CD4-positive, alpha-beta T cell treated with Interleukin-1 beta for 1 hour (primary cell): ENCODE measurements at regions not wholly inside any gene's neighbourhood (a gene's known extent, or its start where the extent isn't known, plus 50 kb on each side); places are given as distances from the start of the nearest gene placed in this dataset.

Experiments
- DNase-seq, 2 donors: peaks; one replicate each; pipeline ENCODE4 v3.0.0-alpha.2; 2020 to 2022

DNA sequence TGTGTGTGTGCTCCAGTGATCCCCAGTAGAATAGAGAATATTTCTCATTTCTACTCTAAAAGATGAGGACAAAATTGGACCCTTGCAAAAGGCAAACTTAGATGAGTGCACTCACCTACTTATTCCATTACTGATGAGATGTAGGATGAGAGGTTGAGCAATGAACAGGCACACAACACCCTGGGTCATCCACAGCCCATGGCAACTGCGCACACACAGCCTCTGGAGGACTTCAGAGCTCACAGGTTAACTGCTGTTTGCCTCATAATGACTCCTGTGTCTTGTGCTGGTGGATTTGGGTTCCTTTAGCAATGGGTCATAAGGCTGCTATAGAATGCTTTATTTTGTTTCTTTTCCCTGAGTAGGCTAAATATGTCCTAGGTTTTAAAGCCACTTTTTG is 103.6 kb upstream of the TNFAIP3 start:
- no peak for DNase-seq

- no peak for DNase-seq
Measured at GRCh38 chr6:137763886-137764285, 103.2 kb upstream of the TNFAIP3 start.

GRCh38 chr6:137764464-137764863 is 102.6 kb upstream of the TNFAIP3 start:
- DNase-seq = no peak

GRCh38 chr6:137765059-137765458 is 102.0 kb upstream of the TNFAIP3 start:
- no peak for DNase-seq

DNA sequence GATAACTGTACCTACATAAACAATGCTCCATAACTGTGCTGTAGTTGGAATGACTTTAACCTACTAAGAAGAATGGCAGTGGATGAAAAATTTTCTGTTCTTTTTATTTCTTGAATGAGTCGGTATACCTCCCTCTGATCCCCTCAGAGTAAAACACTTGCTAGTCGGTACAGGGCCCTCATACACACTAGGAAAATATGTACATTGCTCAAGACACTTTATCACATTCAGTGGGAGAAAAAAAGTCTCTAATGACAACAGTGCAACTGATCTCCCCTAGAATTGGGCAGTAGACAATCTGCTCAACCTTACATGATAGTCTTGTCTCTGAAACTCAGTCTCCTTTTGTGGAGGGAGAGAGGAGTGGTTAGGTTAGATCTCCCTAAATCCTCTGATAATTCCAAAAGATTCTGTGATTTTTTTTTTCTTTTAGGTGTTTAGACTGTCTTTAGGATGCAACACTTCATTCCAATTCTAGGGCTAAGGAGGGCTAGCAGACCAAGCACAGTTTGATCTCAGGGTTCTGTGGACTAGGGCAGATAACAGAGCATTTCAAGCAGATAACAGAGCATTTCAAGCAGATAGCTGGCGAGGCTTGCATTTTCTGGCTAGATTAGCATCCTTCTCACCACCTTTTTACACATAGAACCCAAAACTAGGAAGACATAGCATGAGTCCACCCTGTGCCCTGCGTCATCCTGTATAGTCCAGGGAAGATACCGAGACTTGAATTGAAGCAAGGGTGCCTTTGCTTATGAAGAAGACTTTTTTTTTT is 100.3 kb upstream of the TNFAIP3 start:
- DNase-seq = no peak

- no peak for DNase-seq
Measured at GRCh38 chr6:137767465-137767864, 99.6 kb upstream of the TNFAIP3 start.

DNA sequence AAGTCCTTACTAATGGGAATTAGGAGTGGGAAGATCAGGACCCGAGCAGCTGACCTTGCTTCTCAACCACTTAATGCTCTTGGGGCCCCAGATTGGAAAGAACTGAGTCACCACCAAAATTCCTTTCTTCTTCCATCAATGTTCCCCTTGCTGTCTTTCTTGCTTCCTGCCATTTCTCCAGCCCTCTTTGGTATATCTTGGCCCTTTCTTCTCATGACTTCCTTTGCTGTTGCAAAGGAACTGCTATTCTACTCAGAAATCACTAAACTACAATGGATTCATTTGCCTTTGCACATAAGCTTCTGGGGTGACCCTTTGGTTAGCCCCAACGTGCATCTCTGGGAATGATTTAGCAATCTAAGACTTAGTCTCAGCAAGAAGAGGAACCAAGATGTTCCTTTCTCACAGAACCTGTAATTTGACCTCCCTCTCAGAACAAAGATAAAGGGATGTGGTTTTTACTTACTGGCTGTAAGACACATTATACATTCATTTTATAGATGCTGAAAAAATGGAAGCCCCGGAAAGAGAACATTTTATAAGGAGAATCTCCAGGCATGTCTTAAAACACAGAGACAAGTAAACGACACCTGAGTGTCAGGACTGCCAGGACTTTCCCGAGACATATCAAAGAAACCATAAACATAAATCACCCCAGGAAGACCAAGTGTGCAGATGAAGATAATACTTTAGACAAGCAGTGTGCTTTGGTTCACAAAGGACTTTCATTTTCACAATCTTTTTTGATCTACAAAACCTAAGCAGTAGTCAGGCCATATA is 99.0 kb upstream of the TNFAIP3 start:
- DNase-seq = peak in 1 of 2 donors; percentile 32

DNA sequence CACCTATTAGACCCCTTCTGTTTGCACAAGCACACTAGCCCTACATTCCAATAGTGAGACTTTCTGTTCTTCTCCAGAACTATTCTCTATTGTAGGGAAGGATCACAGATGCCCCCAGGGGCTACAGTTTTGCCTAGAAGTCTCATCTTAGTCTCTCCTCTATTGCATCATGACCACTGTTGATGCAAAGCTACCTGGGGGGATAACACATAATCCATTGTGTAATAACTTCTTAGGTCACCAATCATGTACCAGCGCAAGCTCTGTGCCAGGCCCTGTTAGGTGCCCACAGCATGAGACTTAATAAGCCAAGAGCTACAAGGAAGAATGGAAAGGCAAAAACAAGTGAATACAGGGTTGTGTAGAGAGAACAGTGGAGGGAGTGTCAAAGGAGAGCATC is 98.1 kb upstream of the TNFAIP3 start:
- no peak for DNase-seq

DNA sequence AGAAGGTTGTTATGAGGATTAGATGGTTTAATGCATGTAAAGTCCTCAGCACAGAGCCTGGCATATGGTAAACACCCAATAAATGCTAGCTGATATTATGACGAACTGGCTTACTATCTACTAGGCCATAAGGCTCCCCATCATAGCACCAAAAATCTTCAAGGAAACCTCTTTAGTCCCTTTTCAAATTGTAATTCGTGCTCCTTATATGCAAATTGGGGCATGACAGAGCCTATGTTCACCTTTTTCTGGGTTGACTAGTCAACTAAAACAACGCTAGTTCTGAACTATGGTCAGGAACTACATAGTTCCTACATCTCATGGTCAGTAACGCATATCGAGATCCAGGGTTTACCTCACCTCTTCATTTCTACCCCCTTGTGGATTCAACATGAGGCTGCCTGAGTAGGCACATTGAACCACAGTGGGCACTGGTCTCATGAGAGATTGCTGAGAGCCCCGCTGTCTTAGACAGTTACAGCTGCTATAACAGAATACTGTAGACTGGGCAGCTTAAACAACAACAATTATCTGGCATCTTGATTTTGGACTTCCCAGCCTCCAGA is 97.2 kb upstream of the TNFAIP3 start:
- no peak for DNase-seq

GRCh38 chr6:137772541-137773250 is 94.4 kb upstream of the TNFAIP3 start:
- DNase-seq = peak in 1 of 2 donors; percentile 8

DNA sequence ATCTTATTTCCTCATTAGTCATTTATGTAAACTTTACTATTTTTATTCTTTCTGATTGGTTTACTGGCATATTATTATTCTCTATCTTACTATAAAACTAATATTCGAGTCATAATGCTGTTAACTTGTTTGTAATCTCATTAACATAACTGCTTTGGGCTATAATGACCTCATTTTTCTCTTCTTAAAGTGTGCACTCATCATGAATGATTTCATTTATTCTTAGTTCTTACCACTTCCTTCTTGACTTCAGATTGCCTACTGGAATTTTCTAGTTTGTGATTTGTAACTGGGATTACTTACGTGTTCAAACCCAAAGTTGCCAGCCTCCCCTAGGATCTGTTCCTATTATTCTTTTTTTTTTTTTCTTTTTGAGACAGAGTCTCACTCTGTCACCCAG is 91.8 kb upstream of the TNFAIP3 start:
- no peak for DNase-seq

- no peak for DNase-seq
Measured at GRCh38 chr6:137775720-137776119, 91.3 kb upstream of the TNFAIP3 start.

GRCh38 chr6:137776256-137776655 is 90.8 kb upstream of the TNFAIP3 start:
- DNase-seq = no peak

GRCh38 chr6:137776786-137777686 is 90.0 kb upstream of the TNFAIP3 start:
- no peak for DNase-seq

DNA sequence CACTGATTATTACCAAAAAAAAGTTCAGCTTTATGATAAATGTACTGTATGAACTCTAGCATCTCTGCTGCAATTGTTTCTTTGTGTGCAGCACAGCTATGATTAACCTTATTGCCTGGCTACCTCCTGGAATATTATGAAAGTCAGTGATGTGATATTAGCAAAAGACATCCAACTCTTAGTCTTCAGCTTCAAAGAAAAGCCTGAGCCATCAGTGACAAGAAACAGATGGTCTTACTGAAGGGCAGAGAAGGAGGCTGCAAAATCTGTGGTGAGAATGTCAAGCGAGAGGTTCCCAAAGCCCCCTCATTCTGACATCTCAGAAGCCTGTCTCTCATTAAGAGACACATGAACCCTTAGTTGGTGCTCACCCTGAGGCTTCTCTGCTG is 89.4 kb upstream of the TNFAIP3 start:
- DNase-seq = no peak

DNA sequence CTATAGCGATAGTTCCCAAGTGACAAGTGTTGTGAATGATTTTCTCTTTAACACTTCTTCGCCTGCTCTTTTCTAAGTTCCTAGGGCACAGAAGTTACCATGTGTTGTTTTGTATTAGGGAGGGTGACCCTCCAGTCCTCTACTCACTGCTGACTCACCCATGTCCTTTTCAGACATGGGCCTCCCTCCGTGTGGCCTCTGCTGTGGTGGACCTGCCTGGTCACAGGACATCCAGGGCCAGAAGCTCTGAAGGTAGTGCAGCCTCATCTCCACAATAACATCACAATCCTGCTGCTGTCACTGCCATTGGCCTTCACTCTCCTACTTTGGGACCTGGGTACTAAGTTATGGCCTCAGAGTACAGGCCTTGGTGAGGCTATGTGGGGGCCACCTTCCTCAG is 87.1 kb upstream of the TNFAIP3 start:
- DNase-seq = no peak

GRCh38 chr6:137780447-137781034 is 86.5 kb upstream of the TNFAIP3 start:
- DNase-seq = no peak

GRCh38 chr6:137781639-137782038 is 85.4 kb upstream of the TNFAIP3 start:
- DNase-seq = no peak

DNA sequence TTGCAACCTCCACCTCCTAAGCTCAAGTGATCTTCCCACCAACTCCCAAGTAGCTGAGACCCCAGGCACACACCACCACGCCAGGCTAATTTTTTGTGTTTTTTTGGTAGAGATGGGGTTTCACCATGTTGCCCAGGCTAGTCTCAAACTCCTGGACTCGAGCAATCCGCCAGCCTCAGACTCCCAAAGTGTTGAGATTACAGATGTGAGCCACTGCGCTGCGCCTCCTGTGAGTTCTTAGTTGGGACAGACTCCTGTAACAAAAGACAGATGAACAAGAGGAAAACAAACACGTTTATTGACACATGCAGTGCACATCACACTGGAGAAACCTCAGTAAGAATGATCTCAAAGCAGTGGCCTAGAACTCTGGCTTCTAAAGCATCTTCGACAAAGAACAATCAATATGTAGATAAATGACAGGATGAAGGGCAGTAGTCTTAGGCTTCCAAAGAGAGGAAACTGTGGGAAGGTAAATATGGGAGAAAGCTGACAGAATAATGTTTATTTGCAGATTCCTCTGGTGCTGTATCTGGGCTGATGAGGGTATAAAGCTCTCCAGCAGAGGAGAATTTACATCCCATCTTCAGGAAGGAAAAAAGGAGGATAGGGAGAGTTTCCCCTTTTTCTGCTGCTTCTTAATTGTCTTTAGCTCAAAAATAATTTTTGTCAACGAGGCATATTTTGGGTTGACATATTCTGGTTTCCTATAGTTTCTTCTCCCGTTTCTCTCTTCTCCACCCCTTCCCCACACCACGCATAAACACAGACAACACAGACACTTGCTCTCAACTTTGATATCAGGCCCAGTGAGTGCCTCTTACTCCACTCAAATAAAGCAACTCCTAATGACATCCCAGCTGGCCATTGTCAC is 84.7 kb upstream of the TNFAIP3 start:
- DNase-seq = no peak

- no peak for DNase-seq
Measured at GRCh38 chr6:137783710-137784109, 83.3 kb upstream of the TNFAIP3 start.

GRCh38 chr6:137784583-137784982 is 82.5 kb upstream of the TNFAIP3 start:
- DNase-seq = no peak
